Activated CD4-positive, alpha-beta T cell treated with anti-CD3 and anti-CD28 coated beads, Interleukin-2, amount 10 ng/mL, durations not matched to agents 24 days and 14 days (primary cell): ENCODE measurements at regions not wholly inside any gene's neighbourhood (a gene's known extent, or its start where the extent isn't known, plus 50 kb on each side); places are given as distances from the start of the nearest gene placed in this dataset.

Source experiments
- DNase-seq: peaks from one replicate; pipeline ENCODE4 v3.0.0; 2022
- H3K27ac Mint-ChIP-seq: one replicate; pipeline ENCODE4 v1.8.0; 2022; ENCODE audit warnings: mild to moderate bottlenecking, mixed read lengths
- H3K27me3 Mint-ChIP-seq: one replicate; pipeline ENCODE4 v1.8.0; 2022; ENCODE audit warnings: mixed read lengths
- H3K36me3 Mint-ChIP-seq: one replicate; pipeline ENCODE4 v1.8.0; 2022; ENCODE audit warnings: low read depth, mild to moderate bottlenecking, mixed read lengths
- H3K4me1 Mint-ChIP-seq: one replicate; pipeline ENCODE4 v1.8.0; 2021; ENCODE audit warnings: mixed read lengths
- H3K4me3 Mint-ChIP-seq: one replicate; pipeline ENCODE4 v1.8.0; 2022; ENCODE audit warnings: mild to moderate bottlenecking, moderate library complexity, mixed read lengths
- H3K9me3 Mint-ChIP-seq: one replicate; pipeline ENCODE4 v1.8.0; 2021; ENCODE audit warnings: mixed read lengths
- intact Hi-C: fragments of 100-400 bp; cut with micrococcal nuclease; formaldehyde crosslinking; loops from one replicate; pipeline ENCODE4 v1.15.1; 2023

GRCh38 chr7:118104812-118105441 lies 79.0 kb upstream of the LSM8 start:
- intact Hi-C loops, result loop anchor here (10.0 kb wide), 1 partner anchor 350 kb away; no protein-coding TSS in a partner anchor
- Mint-ChIP-seq H3K36me3 (no peaks in the 10 kb centered on the region), H3K4me1 (no peaks in the 10 kb centered on the region), H3K4me3 (no peak overlapping the region), H3K27me3 (peaks cover 2% of the 10 kb centered on the region), H3K27ac (no peak overlapping the region), H3K9me3 (no peaks in the 10 kb centered on the region)
- DNase-seq, result no peak

- H3K4me1 Mint-ChIP-seq, result no peaks in the 10 kb centered on the region
- no peaks in the 10 kb centered on the region for H3K36me3 Mint-ChIP-seq
- no peak overlapping the region for H3K27ac Mint-ChIP-seq
- H3K9me3 Mint-ChIP-seq, result no peaks in the 10 kb centered on the region
- no peak overlapping the region for H3K4me3 Mint-ChIP-seq
- intact Hi-C loops, result loop anchor here (10.0 kb wide), 1 partner anchor 355 kb away; no protein-coding TSS in a partner anchor
- H3K27me3 Mint-ChIP-seq, result peaks cover 2% of the 10 kb centered on the region
- no peak for DNase-seq
Measured at GRCh38 chr7:118109607-118110006, 74.4 kb upstream of the LSM8 start.

GRCh38 chr7:118110178-118110925 lies 73.6 kb upstream of the LSM8 start:
- Mint-ChIP-seq H3K36me3 (no peaks in the 10 kb centered on the region), H3K4me1 (no peaks in the 10 kb centered on the region), H3K9me3 (no peaks in the 10 kb centered on the region), H3K27me3 (peaks cover 2% of the 10 kb centered on the region), H3K4me3 (no peak overlapping the region), H3K27ac (no peak overlapping the region)
- DNase-seq, result no peak
- intact Hi-C loops, result no loop called here

GRCh38 chr7:118111347-118111746 lies 72.6 kb upstream of the LSM8 start:
- Mint-ChIP-seq H3K36me3 (no peaks in the 10 kb centered on the region), H3K9me3 (no peaks in the 10 kb centered on the region), H3K27ac (no peak overlapping the region), H3K4me1 (no peaks in the 10 kb centered on the region), H3K27me3 (no peaks in the 10 kb centered on the region), H3K4me3 (no peak overlapping the region)
- no peak for DNase-seq
- intact Hi-C loops, result no loop called here

- no peak overlapping the region for H3K27ac Mint-ChIP-seq
- no peaks in the 10 kb centered on the region for H3K9me3 Mint-ChIP-seq
- no peaks in the 10 kb centered on the region for H3K36me3 Mint-ChIP-seq
Measured at GRCh38 chr7:118114175-118114574, 69.8 kb upstream of the LSM8 start.

GRCh38 chr7:118129041-118129795 lies 54.7 kb upstream of the LSM8 start:
- intact Hi-C loops, result no loop called here
- Mint-ChIP-seq H3K4me3 (no peak overlapping the region), H3K27ac (no peak overlapping the region), H3K27me3 (no peaks in the 10 kb centered on the region), H3K9me3 (peaks cover 12% of the 10 kb centered on the region), H3K36me3 (no peaks in the 10 kb centered on the region), H3K4me1 (no peaks in the 10 kb centered on the region)
- DNase-seq, result no peak

More at GRCh38 chr7:118114175-118114574, 69.8 kb upstream of the LSM8 start:
- no peak for DNase-seq
- Mint-ChIP-seq H3K4me3 (no peak overlapping the region), H3K4me1 (no peaks in the 10 kb centered on the region), H3K27me3 (no peaks in the 10 kb centered on the region)
- intact Hi-C loops, result no loop called here

- DNase-seq, result no peak
- Mint-ChIP-seq H3K27me3 (no peaks in the 10 kb centered on the region), H3K9me3 (peaks cover 7% of the 10 kb centered on the region), H3K4me1 (no peaks in the 10 kb centered on the region), H3K27ac (no peak overlapping the region), H3K36me3 (no peaks in the 10 kb centered on the region), H3K4me3 (no peak overlapping the region)
- intact Hi-C loops, result no loop called here
Measured at GRCh38 chr7:118132764-118133163, 51.2 kb upstream of the LSM8 start.
